K562 (cell line): ENCODE measurements at regions not wholly inside any gene's neighbourhood (a gene's known extent, or its start where the extent isn't known, plus 50 kb on each side); places are given as distances from the start of the nearest gene placed in this dataset.

Source experiments
- ATAC-seq: fragments of 200-7000 bp; cut with Tn5 transposase; 3 replicates; pipeline ENCODE4 v1.9.1; 2020; ENCODE audit warnings: moderate library complexity
- BruUV-seq: library from RNA; stranded (reverse); fragments of 400-500 nt; replicated peaks from 2 replicates; lab custom pipeline; 2021; lab: Mats Ljungman, UMichigan
- CTCF ChIA-PET: fragments of 300-600 bp; formaldehyde crosslinking; extraction: SDS; loops from one replicate; lab custom pipeline; 2021; ENCODE audit warnings: low intra/inter-chr PET ratio; lab: Yijun Ruan, JAX
- POLR2A ChIA-PET: fragments of 300-600, 350-650 bp; sonication (Branson Sonifier 250); formaldehyde crosslinking; extraction: SDS; loops from one replicate; lab custom pipeline; 2021; ENCODE audit warnings: antibody characterized with exemption, inconsistent platforms; lab: Yijun Ruan, JAX
- DNase-seq, 4 experiments: peaks; one replicate each; pipeline versions ENCODE4 v3.0.0 to v3.0.0-alpha.2; 2011 to 2018; ENCODE audit warnings: low spot score in 3 of 4, mixed read lengths in 3 of 4; ENCODE audit errors: extremely low read depth in 1 of 4
- FAIRE-seq: peaks from 2 replicates; lab custom pipeline; 2011; peaks lifted over from hg19 to GRCh38; lab: Jason Lieb, UNC
- H2AFZ ChIP-seq: 2 replicates; pipeline ENCODE4 v1.6.0; 2011; ENCODE audit warnings: low read depth, low read length, control low read depth, inconsistent platforms
- H3K27ac ChIP-seq: fragments of 200-600 bp; 3 replicates; pipeline ENCODE4 v1.8.0; 2011; ENCODE audit warnings: low read depth, mild to moderate bottlenecking, control low read depth, inconsistent platforms, low read length, moderate library complexity, mixed read lengths; ENCODE audit errors: extremely low read depth
- H3K27me3 ChIP-seq, 2 experiments: fragments of 300-600 bp in 1 of 2; 2 replicates in 1 of 2; 3 replicates in 1 of 2; pipeline versions ENCODE4 v1.6.0 to v1.8.0; 2011; ENCODE audit warnings: inconsistent platforms in 2 of 2, low read length in 2 of 2, mild to moderate bottlenecking in 1 of 2, mixed read lengths in 1 of 2, moderate library complexity in 1 of 2; ENCODE audit not compliant: control insufficient read depth in 2 of 2, insufficient read depth in 2 of 2
- H3K36me3 ChIP-seq: fragments of 300-600 bp; 3 replicates; pipeline ENCODE4 v1.8.0; 2011; ENCODE audit warnings: mild to moderate bottlenecking, low read length, inconsistent platforms; ENCODE audit not compliant: control insufficient read depth, insufficient read depth
- H3K4me1 ChIP-seq, 2 experiments: fragments of 200-600 bp in 1 of 2; replicated peaks in 1 of 2; 2 replicates in 1 of 2; 3 replicates in 1 of 2; pipeline versions ENCODE4 v1.5.1 to v1.8.0; 2011; ENCODE audit warnings: inconsistent platforms in 2 of 2, low read length in 2 of 2, mild to moderate bottlenecking in 1 of 2, mixed read lengths in 1 of 2, moderate library complexity in 1 of 2; ENCODE audit not compliant: control insufficient read depth in 2 of 2, insufficient read depth in 2 of 2
- H3K4me2 ChIP-seq: 2 replicates; pipeline ENCODE4 v1.6.1; 2011; ENCODE audit warnings: low read length, control low read depth, inconsistent platforms, mixed read lengths; ENCODE audit not compliant: insufficient read depth
- H3K4me3 ChIP-seq: fragments of 200-600 bp; sonication (generic), shearing (Covaris generic); 2 replicates; pipeline ENCODE4 v1.5.1; 2016; ENCODE audit warnings: control low read depth, inconsistent platforms
- H3K79me2 ChIP-seq: fragments of 200-600 bp; 3 replicates; pipeline ENCODE4 v1.8.0; 2011; ENCODE audit warnings: low read length, inconsistent platforms; ENCODE audit not compliant: control insufficient read depth, insufficient read depth
- H3K9ac ChIP-seq, 2 experiments: 2 replicates each; pipeline versions ENCODE4 v1.6.0 to v1.6.1; 2011; ENCODE audit warnings: low read depth in 2 of 2, low read length in 2 of 2, control low read depth in 1 of 2, inconsistent platforms in 1 of 2, mild to moderate bottlenecking in 1 of 2, mixed read lengths in 1 of 2; ENCODE audit not compliant: insufficient read depth in 1 of 2
- H3K9me1 ChIP-seq: one replicate; pipeline ENCODE4 v1.6.0; 2011; ENCODE audit warnings: inconsistent platforms, mild to moderate bottlenecking, low read length, moderate library complexity; ENCODE audit not compliant: control insufficient read depth, insufficient read depth
- H3K9me3 ChIP-seq: replicated peaks from 2 replicates; pipeline ENCODE4 v1.5.1; 2011; ENCODE audit warnings: low read depth, low read length, inconsistent platforms; ENCODE audit not compliant: control insufficient read depth, insufficient read depth
- H4K20me1 ChIP-seq: replicated peaks from 2 replicates; pipeline ENCODE4 v1.6.1; 2011; ENCODE audit warnings: low read length, inconsistent platforms, mixed read lengths; ENCODE audit not compliant: control insufficient read depth, insufficient read depth
- DNMT1 ChIP-seq: fragments of 450-650 bp; IDR thresholded peaks from 2 replicates; pipeline ENCODE4 v1.6.1; 2016; ENCODE audit warnings: antibody characterized with exemption, mild to moderate bottlenecking
- ESRRA ChIP-seq: fragments of 450-650 bp; IDR thresholded peaks from 2 replicates; pipeline ENCODE4 v1.6.1; 2014; ENCODE audit warnings: low read depth, mild to moderate bottlenecking, moderate library complexity, borderline replicate concordance
- NRF1 ChIP-seq, 2 experiments: fragments of 450-650 bp; IDR thresholded peaks in 1 of 2; conservative IDR thresholded peaks in 1 of 2; 2 replicates each; pipeline ENCODE4 v1.6.1; 2014; ENCODE audit warnings: mild to moderate bottlenecking in 2 of 2
- PHF21A ChIP-seq: fragments of 450-650 bp; IDR thresholded peaks from 2 replicates; pipeline ENCODE4 v1.6.1; 2017; ENCODE audit warnings: low read depth, borderline replicate concordance
- SIRT6 ChIP-seq: IDR thresholded peaks from one replicate; pipeline ENCODE4 v1.6.1; 2012; ENCODE audit warnings: low read depth, mild to moderate bottlenecking, control low read depth, inconsistent platforms, low read length, moderate library complexity
- SMARCA4 ChIP-seq: fragments of 450-650 bp; IDR thresholded peaks from 2 replicates; pipeline ENCODE4 v1.6.1; 2016
- SNIP1 ChIP-seq: fragments of 450-650 bp; IDR thresholded peaks from 2 replicates; pipeline ENCODE4 v1.7.1; 2017; ENCODE audit warnings: low read depth, mild to moderate bottlenecking
- ZNF232 ChIP-seq: sonication (generic); formaldehyde crosslinking; IDR thresholded peaks from 2 replicates; pipeline ENCODE4 v1.8.0; 2022; ENCODE audit warnings: mild to moderate bottlenecking, missing genetic modification reagents
- ZNF274 ChIP-seq: IDR thresholded peaks from 2 replicates; pipeline ENCODE4 v1.6.1; 2011; ENCODE audit warnings: low read depth, mild to moderate bottlenecking, low read length, moderate library complexity, borderline replicate concordance
- ZNF785 ChIP-seq: fragments of 250-450 bp; sonication (Bioruptor Pico); IDR thresholded peaks from 2 replicates; pipeline ENCODE4 v1.4.0; 2020; ENCODE audit warnings: mild to moderate bottlenecking
- WGBS: fragments of 100-300 bp; shearing (Covaris generic); methylation state at CpG from one replicate; pipeline ENCODE4 v1.1.6; 2016; ENCODE audit warnings: low coverage, mixed read lengths; ENCODE audit not compliant: insufficient coverage; ENCODE audit errors: missing lambda C conversion rate; 5-methylcytosine and 5-hydroxymethylcytosine counted together
- in situ Hi-C: fragments of 300-500 bp; cut with MboI; formaldehyde crosslinking; loops from 4 replicates; pipeline ENCODE4 v1.15.0; 2018; ENCODE audit warnings: inconsistent platforms, mixed read lengths
- intact Hi-C: fragments of 100-400 bp; cut with micrococcal nuclease; formaldehyde crosslinking; loops from 2 replicates; pipeline ENCODE4 v1.14.2; 2022
- TF ChIP-seq, protein P1 (sequence below): sonication (generic); formaldehyde crosslinking; IDR thresholded peaks from 2 replicates; pipeline ENCODE4 v1.5.0; 2020; ENCODE audit warnings: missing genetic modification reagents
- TF ChIP-seq, protein P2 (sequence below), 2 experiments: IDR thresholded peaks; 2 replicates each; pipeline ENCODE4 v1.6.1; 2011; ENCODE audit warnings: borderline replicate concordance in 1 of 2, control low read depth in 1 of 2, low read depth in 1 of 2, low read length in 1 of 2, mild to moderate bottlenecking in 1 of 2, mixed read lengths in 1 of 2, moderate library complexity in 1 of 2; ENCODE audit not compliant: insufficient read depth in 1 of 2, insufficient read length in 1 of 2, poor library complexity in 1 of 2, severe bottlenecking in 1 of 2; ENCODE audit errors: extremely low read depth in 1 of 2
- TF ChIP-seq, protein P3 (sequence below), 2 experiments: IDR thresholded peaks; 2 replicates each; pipeline ENCODE4 v1.6.1; 2012; ENCODE audit warnings: improper control_type of control experiment in 2 of 2, low read depth in 2 of 2, low read length in 2 of 2, borderline replicate concordance in 1 of 2

DNA sequence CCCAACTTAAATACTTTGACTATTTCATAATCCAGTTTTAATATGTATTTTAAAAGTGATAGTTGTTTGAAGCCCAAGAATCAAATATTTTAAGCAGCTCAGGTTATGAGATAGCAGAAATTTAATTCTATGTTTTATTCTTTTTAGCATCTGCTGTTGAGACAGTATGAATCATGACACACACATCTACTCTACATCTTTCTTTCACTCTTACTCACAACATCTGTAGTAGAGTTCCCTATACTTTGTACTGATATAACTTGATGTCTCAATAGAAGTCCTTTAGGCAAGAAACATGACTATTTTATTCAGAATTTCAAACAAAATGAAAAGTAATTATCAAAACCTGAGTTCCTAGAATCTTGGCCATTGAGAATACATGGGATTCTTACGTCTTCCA, 187.9 kb upstream of the GNPDA2 start:
- POLR2A ChIA-PET = no interaction called here
- Histone ChIP-seq H3K4me3 (no peak overlapping the region), H3K9me1 (no peaks in the 10 kb centered on the region), H4K20me1 (no peaks in the 10 kb centered on the region), H2AFZ (no peak overlapping the region), H3K4me2 (no peak overlapping the region), H3K4me1 (no peaks in the 10 kb centered on the region), H3K79me2 (no peaks in the 10 kb centered on the region), H3K27me3 (no peaks in the 10 kb centered on the region), H3K36me3 (no peaks in the 10 kb centered on the region), H3K27ac (no peak overlapping the region), H3K9me3 (no peaks in the 10 kb centered on the region), H3K9ac (no peak overlapping the region)
- FAIRE-seq = no peak
- CTCF ChIA-PET = no interaction called here
- 0% methylated on average over 1 of the region's 1 CpG for WGBS
- no peak for ATAC-seq
- intact Hi-C loops = no loop called here
- no peak for TF ChIP-seq PHF21A
- no TSS peak for BruUV-seq
- no peak for DNase-seq
- in situ Hi-C loops = no loop called here

DNA sequence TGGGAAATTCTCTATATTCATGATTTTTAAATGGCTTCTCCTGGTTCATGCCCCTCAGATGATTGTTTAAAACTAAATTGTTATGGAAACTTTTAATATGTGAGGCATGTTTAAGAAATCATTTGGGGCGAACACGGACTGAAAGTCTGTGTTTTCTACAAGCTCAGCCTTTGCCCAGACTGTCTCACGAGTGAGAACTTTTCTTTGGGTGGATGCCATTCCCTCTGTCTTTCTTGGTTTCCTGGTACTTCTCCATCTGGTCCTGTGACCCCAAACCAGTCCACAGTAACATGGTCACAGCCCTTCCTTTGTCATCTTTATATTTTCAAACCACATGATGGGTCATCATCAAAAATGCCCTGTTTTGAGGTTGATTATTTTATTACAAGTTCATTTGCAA, 186.6 kb upstream of the GNPDA2 start:
- no peaks in the 10 kb centered on the region for H3K36me3 ChIP-seq
- 4% methylated on average over 3 of the region's 3 CpGs for WGBS
- no peak for TF ChIP-seq DNMT1
- TF ChIP-seq, protein P1, sequence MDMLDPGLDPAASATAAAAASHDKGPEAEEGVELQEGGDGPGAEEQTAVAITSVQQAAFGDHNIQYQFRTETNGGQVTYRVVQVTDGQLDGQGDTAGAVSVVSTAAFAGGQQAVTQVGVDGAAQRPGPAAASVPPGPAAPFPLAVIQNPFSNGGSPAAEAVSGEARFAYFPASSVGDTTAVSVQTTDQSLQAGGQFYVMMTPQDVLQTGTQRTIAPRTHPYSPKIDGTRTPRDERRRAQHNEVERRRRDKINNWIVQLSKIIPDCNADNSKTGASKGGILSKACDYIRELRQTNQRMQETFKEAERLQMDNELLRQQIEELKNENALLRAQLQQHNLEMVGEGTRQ (CRISPR knock-in tag) = no peak
- TF ChIP-seq SMARCA4 = no peak
- TF ChIP-seq ESRRA = no peak
- no peak for TF ChIP-seq SNIP1
- TF ChIP-seq NRF1 (conservative IDR thresholded peaks at IDR 0.05 in 1 of 2, IDR thresholded peaks at IDR 0.05 in 1 of 2) = no peak
- TF ChIP-seq ZNF232 (CRISPR knock-in tag) = no peak
- TF ChIP-seq, protein P2, sequence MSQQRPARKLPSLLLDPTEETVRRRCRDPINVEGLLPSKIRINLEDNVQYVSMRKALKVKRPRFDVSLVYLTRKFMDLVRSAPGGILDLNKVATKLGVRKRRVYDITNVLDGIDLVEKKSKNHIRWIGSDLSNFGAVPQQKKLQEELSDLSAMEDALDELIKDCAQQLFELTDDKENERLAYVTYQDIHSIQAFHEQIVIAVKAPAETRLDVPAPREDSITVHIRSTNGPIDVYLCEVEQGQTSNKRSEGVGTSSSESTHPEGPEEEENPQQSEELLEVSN (IDR thresholded peaks at IDR 0.05; ENCODE audit: borderline replicate concordance in 1 of 2, extremely low read depth in 1 of 2, insufficient read depth in 1 of 2, insufficient read length in 1 of 2, low read depth in 1 of 2, low read length in 1 of 2, poor library complexity in 1 of 2, severe bottlenecking in 1 of 2) = no peak
- TF ChIP-seq, protein P3, sequence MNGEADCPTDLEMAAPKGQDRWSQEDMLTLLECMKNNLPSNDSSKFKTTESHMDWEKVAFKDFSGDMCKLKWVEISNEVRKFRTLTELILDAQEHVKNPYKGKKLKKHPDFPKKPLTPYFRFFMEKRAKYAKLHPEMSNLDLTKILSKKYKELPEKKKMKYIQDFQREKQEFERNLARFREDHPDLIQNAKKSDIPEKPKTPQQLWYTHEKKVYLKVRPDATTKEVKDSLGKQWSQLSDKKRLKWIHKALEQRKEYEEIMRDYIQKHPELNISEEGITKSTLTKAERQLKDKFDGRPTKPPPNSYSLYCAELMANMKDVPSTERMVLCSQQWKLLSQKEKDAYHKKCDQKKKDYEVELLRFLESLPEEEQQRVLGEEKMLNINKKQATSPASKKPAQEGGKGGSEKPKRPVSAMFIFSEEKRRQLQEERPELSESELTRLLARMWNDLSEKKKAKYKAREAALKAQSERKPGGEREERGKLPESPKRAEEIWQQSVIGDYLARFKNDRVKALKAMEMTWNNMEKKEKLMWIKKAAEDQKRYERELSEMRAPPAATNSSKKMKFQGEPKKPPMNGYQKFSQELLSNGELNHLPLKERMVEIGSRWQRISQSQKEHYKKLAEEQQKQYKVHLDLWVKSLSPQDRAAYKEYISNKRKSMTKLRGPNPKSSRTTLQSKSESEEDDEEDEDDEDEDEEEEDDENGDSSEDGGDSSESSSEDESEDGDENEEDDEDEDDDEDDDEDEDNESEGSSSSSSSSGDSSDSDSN (IDR thresholded peaks at IDR 0.05; ENCODE audit: borderline replicate concordance in 1 of 2, low read depth in 2 of 2, low read length in 2 of 2) = no peak
- TF ChIP-seq SIRT6 = no peak
- TF ChIP-seq ZNF274 = no peak
- TF ChIP-seq ZNF785 (CRISPR knock-in tag) = no peak
- H2AFZ ChIP-seq = no peak overlapping the region
- BruUV-seq = no TSS peak
- no peak for FAIRE-seq
- no peak overlapping the region for H3K4me3 ChIP-seq
- H3K79me2 ChIP-seq = no peaks in the 10 kb centered on the region
- H3K9ac ChIP-seq = no peak overlapping the region
- ATAC-seq = no peak
- ChIA-PET CTCF (no interaction called here), POLR2A (no interaction called here)
- DNase-seq = no peak
- no peaks in the 10 kb centered on the region for H4K20me1 ChIP-seq
- H3K4me1 ChIP-seq = no peaks in the 10 kb centered on the region
- no peak overlapping the region for H3K27ac ChIP-seq
- intact Hi-C loops = no loop called here
- no peaks in the 10 kb centered on the region for H3K9me3 ChIP-seq
- no peaks in the 10 kb centered on the region for H3K9me1 ChIP-seq
- no peaks in the 10 kb centered on the region for H3K27me3 ChIP-seq
- H3K4me2 ChIP-seq = no peak overlapping the region
- in situ Hi-C loops = no loop called here
